ENCODE measurements at regions not wholly inside any gene's neighbourhood (a gene's known extent, or its start where the extent isn't known, plus 50 kb on each side); places are given as distances from the start of the nearest gene placed in this dataset.

DNA sequence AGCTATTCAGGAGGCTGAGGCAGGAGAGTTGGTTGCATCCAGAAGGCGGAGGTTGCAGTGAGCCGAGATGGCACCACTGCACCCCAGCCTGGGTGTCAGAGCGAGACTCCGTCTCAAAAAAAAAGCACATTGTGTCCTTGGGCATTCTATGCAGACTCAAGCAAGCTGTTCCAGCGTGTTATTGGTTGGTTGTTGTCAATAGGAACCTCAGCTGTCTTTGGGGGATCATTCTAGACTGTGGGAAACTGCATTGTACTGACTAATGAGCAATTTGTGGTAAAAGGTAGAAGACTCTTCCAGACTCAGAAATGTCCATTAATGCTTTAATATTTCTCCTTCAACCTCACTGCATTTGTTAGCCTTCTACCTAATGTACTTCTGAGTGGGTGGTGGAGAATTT, 379.5 kb upstream of the GRAMD2B start:
- TF ChIP-seq POLR2A (IDR thresholded peaks at IDR 0.05; ENCODE audit: low read length) (no peak), GATA1 (IDR thresholded peaks at IDR 0.05; ENCODE audit: low read depth, low read length) (no peak)

Measured in erythroblast (primary cell).